ENCODE measurements at regions not wholly inside any gene's neighbourhood (a gene's known extent, or its start where the extent isn't known, plus 50 kb on each side); places are given as distances from the start of the nearest gene placed in this dataset.

- H3K9ac ChIP-seq (ENCODE audit: insufficient read depth, low read depth, low read length), result no peak overlapping the region
- no peaks in the 10 kb centered on the region for H3K36me3 ChIP-seq (replicated peaks in 1 of 2; ENCODE audit: control insufficient read depth in 1 of 2, insufficient read depth in 2 of 2, low read length in 2 of 2)
- no TSS peak for BruUV-seq (replicated peaks)
- FAIRE-seq (no peak), DNase-seq (ENCODE audit: low spot score) (no peak), ATAC-seq (no peak)
- H3K4me2 ChIP-seq (ENCODE audit: low read depth, low read length), result no peak overlapping the region
- no peaks in the 10 kb centered on the region for H3K4me1 ChIP-seq (ENCODE audit: insufficient read depth, low read length)
- no peaks in the 10 kb centered on the region for H3K9me3 ChIP-seq (ENCODE audit: low read length)
- in situ Hi-C loops (cut with HindIII; ENCODE audit: extremely low pct_ligation_motif_present, low pct_unique_long_range_greater_than_20kb), result no loop called here
- ChIA-PET POLR2A (no interaction called here), CTCF (ENCODE audit: low intra/inter-chr PET ratio, low total read pairs) (no interaction called here)
- H3K27me3 ChIP-seq (ENCODE audit: control insufficient read depth in 1 of 2, insufficient read depth in 2 of 2, low read length in 2 of 2), result no peaks in the 10 kb centered on the region
- no peaks in the 10 kb centered on the region for H3K79me2 ChIP-seq (ENCODE audit: insufficient read depth, low read length)
- no peak overlapping the region for H3K4me3 ChIP-seq (replicated peaks in 1 of 3; ENCODE audit: insufficient read depth in 1 of 3, low read depth in 2 of 3, low read length in 3 of 3)
- TF ChIP-seq ATF2 (CRISPR knock-in tag; IDR thresholded peaks at IDR 0.05), result no peak
- no peak for TF ChIP-seq TFE3 (CRISPR knock-in tag; IDR thresholded peaks at IDR 0.05)
- TF ChIP-seq SP4 (CRISPR knock-in tag; IDR thresholded peaks at IDR 0.05), result no peak
- TF ChIP-seq DNMT3B (CRISPR knock-in tag; conservative IDR thresholded peaks at IDR 0.05), result no peak
- TF ChIP-seq STAT6 (CRISPR knock-in tag; IDR thresholded peaks at IDR 0.05; ENCODE audit: borderline replicate concordance), result no peak
- TF ChIP-seq FOXA3 (CRISPR knock-in tag; IDR thresholded peaks at IDR 0.05), result no peak
- no peak for TF ChIP-seq ZNF749 (CRISPR knock-in tag; IDR thresholded peaks at IDR 0.05; ENCODE audit: borderline replicate concordance)
- TF ChIP-seq ZNF510 (CRISPR knock-in tag; IDR thresholded peaks at IDR 0.05; ENCODE audit: low read depth), result no peak
- no peak for TF ChIP-seq ZSCAN25 (CRISPR knock-in tag; IDR thresholded peaks at IDR 0.05)
- no peak for TF ChIP-seq ZNF234 (CRISPR knock-in tag; conservative IDR thresholded peaks at IDR 0.05)
- TF ChIP-seq AKAP8 (CRISPR knock-in tag; IDR thresholded peaks at IDR 0.05), result no peak
- no peaks in the 10 kb centered on the region for H4K20me1 ChIP-seq (ENCODE audit: insufficient read depth, low read length)
- no peak overlapping the region for H3K27ac ChIP-seq (ENCODE audit: extremely low read length, insufficient read depth, low read length)
- intact Hi-C loops (cut with micrococcal nuclease; ENCODE audit: unreplicated experiment), result no loop called here
- H2AFZ ChIP-seq (ENCODE audit: low read length), result no peak overlapping the region
These were observed 1390.7 kb downstream of the FAM181B start for GRCh38 chr11:81342966-81343365.
